Anterior cingulate cortex (tissue), 58 donors: ENCODE measurements at regions not wholly inside any gene's neighbourhood (a gene's known extent, or its start where the extent isn't known, plus 50 kb on each side); places are given as distances from the start of the nearest gene placed in this dataset.
A peak's percentile ranks its signal among the peaks of the same experiment; 100 is the strongest.

Experiments used
- DNase-seq, 58 donors: peaks; one replicate each; lab custom pipeline; 2025; lab: John Stamatoyannopoulos, UW

DNA sequence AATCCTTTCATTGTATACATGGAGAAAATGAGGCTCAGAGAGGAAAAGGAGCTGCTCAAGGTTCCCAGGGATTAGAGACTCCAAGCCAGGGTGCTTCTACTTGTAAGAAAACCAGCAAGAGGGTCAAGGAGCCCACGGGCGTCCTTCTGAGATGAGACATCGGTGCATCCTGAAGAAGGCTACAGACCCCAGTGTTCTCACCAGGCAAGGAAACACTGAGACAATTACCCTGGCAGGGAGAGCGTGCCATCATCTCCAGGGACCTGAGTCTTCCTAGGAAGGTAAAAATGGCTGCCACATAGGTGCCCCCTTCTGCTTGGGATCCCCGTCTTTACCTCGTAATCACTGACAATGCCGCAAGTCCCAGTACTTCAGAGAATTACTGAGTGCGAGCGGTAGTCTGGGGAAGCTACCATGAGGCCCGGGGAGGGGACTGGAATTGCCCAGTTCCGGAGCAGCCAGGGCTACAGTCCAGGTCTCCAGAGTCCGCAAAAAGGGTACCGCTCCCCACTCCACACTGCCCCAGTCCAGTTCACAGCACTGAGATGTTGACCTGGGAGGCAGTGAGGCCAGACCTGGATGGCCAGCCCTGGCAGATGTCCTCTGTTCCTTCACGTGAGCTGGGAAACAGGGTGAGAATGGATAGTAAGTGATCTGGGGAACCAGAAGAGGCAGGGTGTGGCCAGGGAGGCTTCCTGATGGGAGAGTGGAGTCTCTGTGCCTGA is 164.7 kb upstream of the SMAD3 start:
- no peak for DNase-seq

DNA sequence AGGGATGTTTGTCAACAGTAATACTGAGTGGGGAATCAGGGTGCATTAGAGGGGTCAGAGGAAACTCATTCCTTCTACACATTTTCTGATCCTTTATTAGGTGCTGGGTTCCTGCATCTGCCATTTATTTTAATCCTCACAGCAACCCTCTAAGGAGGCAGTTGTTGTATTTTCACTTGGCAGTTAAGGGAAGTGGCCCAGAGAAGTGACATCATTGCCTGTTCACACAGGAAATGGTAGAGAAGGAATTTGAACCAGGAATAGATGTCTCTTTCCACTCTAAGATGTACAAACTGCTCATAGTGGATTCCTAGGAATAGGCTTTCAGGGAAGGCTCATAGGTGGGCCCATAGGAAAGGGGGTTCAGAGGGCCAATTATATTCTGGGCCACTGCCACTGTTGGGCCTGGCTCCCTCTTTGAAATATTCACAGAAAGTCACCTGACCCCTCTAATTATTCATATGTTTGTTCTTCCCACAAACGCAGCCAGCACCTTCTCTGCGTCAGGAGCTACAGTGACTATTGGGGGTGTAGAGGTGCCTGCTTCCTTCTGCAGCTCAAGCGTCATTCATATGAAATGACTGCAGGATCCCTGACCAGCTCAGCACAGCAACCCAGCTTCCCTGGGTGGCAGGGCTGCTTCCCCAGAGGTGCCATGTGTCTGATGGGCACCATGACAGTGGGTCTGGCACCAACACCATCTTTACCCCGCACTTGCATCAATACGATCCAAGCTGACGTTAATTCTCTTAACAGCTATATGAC is 163.9 kb upstream of the SMAD3 start:
- DNase-seq: peak in 1 of 58 donors; percentile 12

DNA sequence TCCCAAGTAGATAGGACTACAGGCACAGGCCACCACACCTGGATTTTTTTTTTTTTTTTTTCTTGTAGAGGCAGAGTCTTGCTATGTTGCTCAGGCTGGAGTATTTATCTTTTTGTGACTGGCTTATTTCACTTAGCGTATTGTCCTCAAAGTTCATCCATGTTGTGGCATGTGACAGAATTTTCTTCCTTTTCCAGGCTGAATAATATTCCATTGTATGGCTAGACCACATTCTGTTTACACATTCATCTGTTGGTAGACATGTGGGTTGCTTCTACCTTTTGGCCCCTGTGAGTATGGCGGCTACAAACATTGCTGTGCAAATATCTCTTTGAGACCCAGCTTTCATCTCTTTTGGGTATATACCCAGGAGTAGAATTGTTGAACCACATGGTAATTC is 160.2 kb upstream of the SMAD3 start:
- DNase-seq: no peak

DNA sequence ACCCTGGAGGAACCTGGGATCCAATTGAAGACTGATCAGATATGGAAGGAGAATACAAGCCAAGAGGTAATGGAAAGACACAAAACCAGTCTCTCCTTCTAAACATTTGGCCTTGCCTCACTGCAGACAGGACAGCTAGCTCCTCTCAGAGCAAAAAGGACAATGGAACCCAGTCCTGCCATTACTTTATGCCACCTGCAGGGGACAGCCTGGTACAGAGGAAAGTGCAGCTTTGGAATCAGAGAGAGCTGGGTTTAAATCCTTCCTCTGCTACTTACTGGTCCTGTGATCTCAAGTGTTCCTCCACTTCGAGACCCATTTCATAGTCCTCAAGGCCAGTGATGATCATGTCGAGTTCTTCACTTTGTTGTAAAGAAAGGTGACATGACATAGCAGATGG is 159.4 kb upstream of the SMAD3 start:
- no peak for DNase-seq

DNA sequence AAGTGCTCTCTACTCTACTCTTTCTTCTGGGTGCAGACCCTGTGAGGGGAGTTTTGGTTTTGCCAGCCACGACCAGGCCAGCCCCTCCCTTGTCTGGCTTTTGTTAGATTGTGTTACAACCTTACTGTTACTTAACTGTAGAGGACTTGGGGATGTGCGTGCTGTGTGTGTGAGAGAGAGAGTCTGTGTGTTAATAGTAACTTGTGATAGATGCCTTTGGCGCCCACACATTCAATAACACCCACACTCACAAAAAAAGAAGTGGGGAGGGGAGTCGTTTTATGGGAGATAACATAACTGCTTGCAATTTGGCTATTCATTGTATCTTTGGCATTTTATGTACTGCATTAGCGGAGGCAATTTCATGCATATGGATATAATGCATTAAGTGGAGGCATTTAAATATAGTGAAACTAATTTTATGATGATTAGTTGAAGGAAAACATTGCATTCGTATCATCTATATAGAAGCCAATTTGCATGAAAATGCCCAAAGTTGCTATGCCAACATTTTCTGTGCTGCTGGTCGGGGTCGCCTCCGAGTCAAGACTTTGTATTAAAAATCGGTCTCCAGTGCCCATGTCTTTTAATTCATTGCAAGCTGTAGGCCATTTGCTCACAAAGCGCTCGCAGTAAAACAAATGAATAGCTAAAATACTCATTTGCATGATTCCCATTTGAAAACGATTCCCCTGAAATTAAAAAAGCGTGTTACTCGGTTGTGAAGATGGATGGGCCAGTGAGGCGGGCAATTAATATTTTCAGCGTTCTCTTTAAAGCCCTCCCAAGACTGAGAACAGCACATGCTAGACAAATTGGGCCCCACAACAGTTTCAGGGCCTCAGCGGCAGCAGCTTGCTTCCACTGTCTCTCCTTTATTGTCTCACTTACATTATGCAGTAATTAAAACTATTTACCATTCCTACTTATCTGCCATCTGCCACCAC is 158.5 kb upstream of the SMAD3 start:
- DNase-seq: no peak

DNA sequence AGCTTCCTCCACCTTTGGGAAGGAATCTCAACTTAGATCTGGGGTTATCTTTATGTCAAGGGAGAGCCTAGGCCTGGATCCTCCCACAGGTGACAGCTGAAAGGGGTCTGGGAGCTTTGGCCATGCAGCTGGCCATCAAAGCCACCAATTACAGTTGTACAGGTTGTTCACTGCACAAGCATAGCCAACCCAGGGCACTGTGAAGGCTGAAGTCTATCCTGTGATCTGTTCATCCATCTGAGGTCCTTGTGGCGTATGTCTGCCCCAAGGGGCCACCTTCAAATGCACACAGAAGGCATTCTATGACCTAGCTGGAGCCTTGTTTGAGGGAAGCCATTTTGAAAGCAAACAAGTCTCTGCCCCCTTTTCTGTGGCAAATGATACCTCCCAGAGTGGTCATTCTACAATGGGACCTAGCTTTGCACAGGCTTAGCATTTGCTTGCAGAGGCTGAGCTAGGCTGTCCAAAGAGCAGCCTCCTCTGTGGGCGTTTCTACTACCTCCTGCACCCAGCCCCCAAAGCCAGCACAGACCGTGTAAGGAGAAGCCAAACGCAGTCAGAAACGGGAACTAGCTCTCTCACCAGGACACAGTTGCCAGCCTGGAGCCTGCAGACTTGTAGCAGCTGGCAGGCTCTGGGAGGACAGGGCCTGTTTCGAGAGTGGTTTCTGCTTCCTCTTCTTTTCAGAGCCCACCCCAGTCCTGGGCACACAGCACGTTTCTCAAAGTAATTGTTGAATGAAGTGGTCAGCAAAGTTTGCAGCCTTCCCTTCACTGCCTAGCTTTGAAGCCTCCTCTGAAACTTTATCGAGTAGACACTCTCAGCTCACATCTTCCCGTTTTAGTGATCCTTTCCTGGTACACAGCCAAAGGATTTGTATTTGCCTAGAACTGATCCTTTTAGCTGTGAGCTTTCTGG is 157.3 kb upstream of the SMAD3 start:
- DNase-seq: peak in 46 of 58 donors; percentile 5 to 73 (median 33)

DNA sequence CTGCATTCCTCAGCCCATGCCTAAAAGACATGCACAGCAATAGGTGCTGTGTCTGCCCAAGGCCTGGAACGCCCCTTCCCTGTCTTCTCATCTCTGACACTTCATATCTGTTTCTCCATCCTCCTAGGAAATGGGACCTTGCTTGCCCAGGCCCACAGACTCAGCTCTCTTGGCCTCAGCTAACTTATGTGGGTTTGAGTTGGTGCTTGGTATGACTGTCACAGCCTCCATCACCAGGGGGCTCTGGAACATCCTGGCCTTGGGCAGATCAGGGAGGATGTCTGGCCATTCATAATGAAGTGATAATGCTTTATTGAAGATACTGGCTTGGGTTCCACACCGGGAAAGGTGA is 156.7 kb upstream of the SMAD3 start:
- peak in 1 of 58 donors; percentile 41 for DNase-seq

DNA sequence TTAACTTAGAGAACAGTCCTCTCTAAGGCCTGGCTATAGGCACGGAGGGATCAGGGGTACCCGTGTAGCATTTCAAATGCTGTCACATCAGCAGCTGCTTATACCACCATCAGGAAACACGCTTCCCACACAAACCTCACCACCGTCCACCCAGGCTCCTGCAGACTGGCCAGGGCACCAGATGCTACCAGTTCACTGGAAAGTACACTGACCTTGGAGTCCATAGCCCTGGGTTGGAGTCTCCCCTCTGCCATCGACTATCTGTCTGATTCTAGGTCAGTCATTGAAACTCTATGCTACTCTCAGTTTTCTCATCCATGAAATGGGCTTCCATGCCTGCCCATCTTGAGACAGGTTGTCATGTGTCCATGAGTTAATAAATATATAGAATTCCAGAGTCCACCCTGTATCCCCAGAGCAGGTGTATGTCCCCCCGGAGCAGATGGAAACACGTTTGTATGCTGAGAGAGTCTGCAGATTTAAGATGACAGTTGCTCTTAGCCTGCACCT is 156.0 kb upstream of the SMAD3 start:
- DNase-seq: peak in 1 of 58 donors; percentile 27

DNA sequence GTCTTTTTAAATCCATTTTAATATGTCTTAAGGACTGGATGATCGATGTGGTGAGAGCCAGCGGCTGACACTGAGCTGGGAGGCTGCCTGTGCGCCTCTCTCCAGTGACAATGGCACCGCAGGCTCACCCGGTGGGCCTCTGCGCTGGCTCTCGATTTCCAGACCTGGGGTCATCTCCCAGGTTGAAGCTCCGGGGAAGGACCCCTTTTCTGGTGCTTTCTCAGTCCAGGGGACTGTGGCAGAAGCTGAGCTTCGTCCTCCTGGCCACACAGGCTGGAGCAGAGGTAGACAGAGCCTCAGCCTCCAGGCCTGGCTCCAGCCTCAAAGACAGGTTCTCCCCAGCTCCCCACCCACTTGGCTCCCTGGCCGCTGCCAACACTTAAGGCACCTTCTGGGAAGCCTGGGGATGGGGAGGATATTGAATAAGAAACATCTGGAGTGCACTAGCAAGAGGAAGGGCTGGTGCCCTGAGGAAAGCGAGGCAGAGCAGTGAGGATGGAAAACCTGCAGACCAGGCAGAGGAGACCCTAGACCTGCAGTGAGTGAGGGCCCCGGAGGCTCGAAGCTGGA is 154.2 kb upstream of the SMAD3 start:
- no peak for DNase-seq

DNA sequence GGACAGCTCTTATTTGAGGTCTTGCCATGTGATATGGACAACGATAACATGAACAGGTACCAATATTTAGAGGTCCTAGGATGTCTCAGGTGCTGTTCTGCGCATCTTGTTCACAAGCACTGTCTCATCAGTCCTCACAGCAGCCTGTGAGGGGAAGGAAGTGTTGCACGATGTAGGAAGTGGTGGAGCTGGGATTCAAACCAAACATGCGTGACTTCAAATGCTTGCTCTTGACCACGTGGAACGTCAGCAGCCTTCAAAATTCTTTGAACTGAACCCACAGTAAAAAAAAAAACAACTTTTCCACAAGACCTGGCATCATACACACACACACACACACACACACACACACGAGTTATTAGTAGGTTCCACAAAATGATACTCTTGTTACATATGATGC is 153.4 kb upstream of the SMAD3 start:
- peak in 2 of 58 donors; percentile 5 to 22 for DNase-seq

DNA sequence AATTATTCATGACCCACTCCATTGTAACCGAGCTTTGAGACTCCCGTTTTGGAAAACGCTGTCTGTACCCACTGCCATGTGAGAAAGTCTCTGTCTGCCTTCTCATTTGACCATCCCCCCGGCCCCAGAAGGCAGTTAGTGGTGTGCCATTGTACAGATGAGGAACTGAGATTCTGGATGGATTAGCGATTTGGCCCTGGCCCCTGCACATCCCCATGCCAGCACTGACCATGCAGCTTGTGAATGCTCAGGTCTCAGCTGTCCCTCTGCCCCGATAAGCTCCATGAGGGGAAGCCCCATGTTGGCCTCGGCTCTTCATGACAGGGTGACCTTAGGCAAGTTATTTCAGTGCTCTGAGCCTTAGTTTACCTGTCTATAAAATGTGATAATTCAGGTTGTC is 153.0 kb upstream of the SMAD3 start:
- no peak for DNase-seq

DNA sequence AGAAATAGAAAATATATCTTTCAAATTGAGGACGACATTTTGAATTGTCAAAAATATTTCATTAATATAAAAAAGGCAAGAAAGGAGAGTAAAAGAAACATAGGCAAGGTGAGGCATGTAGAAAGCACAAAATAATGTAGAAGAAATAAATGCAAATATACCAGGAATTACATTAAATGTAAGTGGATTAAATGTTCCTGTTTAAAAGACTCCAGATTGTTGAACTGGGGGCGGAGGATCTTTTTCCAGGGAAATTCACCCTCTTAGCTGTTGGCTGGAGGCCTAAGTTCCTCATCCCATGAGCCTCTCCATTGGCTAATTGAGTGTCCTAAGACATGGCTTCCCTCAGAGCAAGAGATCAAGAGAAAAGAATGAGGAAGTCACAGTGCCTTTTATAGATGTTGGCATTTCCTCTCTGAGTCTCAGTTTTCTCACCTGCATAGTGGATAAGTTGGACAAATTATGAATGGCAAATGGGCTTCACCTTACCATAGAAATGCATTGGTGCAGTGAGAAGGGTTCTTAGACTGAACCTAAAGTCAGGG is 147.4 kb upstream of the SMAD3 start:
- no peak for DNase-seq

DNA sequence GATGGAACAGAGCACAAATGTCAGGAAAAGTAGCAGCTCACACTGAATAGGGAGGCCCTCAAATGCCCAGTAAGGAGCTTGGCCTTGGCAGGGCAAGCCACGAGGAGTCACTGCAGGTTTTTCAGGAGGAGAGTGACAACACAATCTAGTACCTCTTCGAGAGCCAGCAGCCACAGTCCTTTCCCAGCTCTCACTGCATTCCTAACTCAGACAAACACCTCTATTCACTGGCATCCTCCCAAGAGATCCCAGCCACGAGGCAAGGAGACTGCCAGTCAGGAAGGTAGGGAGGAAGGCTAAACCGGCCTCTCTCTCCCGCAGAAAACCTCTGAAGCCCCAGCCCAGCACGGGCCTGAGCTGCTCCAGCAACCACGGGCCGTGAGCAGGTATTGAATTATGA is 146.0 kb upstream of the SMAD3 start:
- DNase-seq: no peak

DNA sequence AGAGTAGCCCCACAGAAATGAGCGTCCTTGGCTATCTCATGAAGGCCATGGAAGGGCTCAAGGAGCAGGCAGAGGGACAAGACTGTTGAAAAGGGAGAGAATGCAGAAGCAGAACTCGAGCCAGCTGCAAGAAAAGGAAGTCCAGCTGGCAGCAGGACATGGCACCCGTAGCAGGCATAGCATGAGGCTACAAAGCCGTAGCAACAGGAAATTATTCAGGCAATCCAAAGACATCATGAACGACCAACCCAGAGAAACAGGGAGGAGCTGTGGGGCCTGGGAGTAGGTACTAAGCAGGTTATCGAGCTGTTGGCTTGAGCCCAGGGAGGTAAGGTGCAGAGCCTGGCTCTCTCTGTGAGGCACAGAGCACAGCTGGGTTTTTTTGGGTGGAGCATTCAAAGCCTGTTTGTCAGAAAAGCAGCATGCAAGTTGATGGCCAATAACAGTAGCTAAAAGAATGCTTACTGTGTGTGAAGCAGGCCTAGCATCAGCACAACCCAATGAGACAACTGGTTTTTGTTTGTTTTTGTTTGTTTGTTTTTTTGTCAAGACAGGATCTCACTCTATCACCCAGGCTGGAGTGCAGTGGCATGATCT is 144.0 kb upstream of the SMAD3 start:
- DNase-seq: peak in 15 of 58 donors; percentile 4 to 50 (median 11)

DNA sequence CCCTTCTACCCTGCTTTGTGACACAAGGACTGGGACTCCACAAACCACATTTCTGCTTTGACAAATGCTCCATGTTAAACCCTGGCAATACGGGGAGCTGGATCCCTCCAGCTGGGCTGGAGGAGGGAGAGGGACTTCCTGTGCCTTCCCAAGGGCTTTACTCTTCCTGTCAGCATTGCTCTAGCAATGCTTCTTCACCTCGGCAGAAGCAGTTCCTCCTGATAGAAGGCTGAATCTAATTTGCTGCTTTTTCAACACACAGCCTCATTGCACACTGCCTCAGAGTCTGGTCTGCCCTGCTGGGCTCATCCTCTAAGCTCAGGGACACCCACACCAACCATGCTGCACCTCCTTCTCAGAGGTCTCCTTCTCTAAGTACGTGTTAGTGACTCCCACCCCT is 142.8 kb upstream of the SMAD3 start:
- no peak for DNase-seq

DNA sequence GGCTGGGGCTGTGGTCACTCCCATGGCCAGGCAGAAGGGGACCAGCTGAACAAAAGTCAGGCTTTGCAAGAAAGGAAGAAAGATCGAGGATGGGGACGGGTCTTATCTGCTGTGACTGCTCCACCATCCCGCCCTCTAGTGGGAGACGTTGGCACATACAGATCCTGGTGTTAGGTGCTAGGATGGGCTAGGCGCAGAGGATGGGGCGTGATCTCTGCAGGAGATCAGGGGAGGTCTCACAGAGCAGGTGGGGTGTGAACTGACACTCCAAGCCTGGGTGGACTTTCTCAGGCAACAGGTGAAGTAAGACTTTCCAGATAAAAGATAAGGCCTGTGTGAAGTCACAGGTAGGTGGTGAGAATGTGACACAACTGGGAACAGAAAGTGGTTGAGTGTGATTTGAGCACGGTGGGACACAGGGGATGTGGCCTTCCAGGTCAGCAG is 141.9 kb upstream of the SMAD3 start:
- DNase-seq: no peak

DNA sequence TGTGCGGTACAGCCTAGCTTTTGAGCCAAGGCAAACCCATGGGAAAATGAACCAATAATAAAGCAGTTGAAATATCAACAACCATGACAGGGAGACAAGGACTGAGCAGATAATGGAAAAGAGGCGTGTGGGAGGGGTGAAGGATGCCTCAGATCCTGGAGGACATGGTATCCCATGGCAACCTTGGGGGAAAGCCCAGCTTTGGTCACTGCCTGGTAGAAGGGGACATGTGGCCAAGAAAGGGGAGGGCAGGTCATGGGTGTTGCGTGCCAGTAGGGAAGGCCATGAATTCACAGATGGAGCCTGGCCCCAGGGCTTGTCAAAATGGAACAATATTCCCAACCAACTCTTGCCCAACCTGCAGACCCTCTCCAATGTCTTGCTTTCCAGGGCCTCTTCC is 140.5 kb upstream of the SMAD3 start:
- no peak for DNase-seq

DNA sequence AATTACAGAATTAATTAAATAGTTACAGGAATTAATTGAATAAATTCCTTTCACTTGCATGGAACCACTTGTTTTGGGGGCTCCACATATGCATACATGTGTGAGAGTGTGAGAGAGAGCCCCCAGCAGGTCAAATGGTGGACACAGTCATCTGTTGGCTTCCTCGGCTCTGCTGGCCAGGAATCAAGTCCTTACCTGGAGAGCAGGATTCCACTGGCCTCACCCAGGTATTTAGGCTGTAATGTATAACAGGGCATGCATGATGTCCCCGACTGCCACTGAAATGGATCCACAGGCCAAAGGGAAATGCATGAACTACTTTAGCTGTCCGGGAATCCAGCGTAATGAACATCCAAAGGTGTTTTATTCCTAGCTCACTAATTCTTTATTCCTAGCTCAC is 139.7 kb upstream of the SMAD3 start:
- no peak for DNase-seq
